GM12875 (cell line): ENCODE measurements at regions not wholly inside any gene's neighbourhood (a gene's known extent, or its start where the extent isn't known, plus 50 kb on each side); places are given as distances from the start of the nearest gene placed in this dataset.

Experiments used
- H3K4me3 ChIP-seq: one replicate; pipeline ENCODE4 v1.5.1; 2011; ENCODE audit warnings: low read depth, low read length, control low read depth
- TF ChIP-seq, protein P1 (sequence below): IDR thresholded peaks from 2 replicates; pipeline ENCODE4 v1.5.1; 2011; ENCODE audit warnings: low read depth, mild to moderate bottlenecking, control low read depth, inconsistent platforms, low read length, moderate library complexity, borderline replicate concordance; ENCODE audit not compliant: insufficient read depth

GRCh38 chr15:47409038-47409437 is 308.3 kb upstream of the SEMA6D start:
- TF ChIP-seq, protein P1, sequence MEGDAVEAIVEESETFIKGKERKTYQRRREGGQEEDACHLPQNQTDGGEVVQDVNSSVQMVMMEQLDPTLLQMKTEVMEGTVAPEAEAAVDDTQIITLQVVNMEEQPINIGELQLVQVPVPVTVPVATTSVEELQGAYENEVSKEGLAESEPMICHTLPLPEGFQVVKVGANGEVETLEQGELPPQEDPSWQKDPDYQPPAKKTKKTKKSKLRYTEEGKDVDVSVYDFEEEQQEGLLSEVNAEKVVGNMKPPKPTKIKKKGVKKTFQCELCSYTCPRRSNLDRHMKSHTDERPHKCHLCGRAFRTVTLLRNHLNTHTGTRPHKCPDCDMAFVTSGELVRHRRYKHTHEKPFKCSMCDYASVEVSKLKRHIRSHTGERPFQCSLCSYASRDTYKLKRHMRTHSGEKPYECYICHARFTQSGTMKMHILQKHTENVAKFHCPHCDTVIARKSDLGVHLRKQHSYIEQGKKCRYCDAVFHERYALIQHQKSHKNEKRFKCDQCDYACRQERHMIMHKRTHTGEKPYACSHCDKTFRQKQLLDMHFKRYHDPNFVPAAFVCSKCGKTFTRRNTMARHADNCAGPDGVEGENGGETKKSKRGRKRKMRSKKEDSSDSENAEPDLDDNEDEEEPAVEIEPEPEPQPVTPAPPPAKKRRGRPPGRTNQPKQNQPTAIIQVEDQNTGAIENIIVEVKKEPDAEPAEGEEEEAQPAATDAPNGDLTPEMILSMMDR, result no peak
- no peak overlapping the region for H3K4me3 ChIP-seq

- H3K4me3 ChIP-seq, result no peak overlapping the region
- TF ChIP-seq, protein P1, result no peak
Measured at GRCh38 chr15:47409600-47409999, 307.7 kb upstream of the SEMA6D start.

DNA sequence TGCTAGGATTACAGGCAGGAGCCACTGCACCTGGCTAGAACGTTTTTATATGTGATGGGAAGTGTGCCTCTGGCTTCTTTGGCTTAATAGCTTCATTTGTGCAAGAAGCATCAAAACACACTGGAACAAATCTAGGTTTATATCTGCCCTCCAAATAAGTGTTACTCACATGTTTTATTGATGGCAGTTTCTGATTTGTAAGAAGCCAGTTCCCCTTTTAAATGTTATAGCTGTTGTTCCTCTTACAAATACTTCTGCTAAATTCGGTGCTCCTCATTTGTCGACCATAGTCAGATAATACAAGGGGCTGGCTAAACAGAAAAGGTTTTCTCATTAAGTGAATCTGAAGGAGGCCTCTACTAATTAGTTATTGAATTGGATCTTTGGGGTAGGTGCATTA is 307.1 kb upstream of the SEMA6D start:
- TF ChIP-seq, protein P1, result no peak

GRCh38 chr15:47411733-47412132 is 305.6 kb upstream of the SEMA6D start:
- H3K4me3 ChIP-seq, result no peak overlapping the region
- TF ChIP-seq, protein P1, result no peak

More for the DNA sequence above, 307.1 kb upstream of the SEMA6D start:
- no peak overlapping the region for H3K4me3 ChIP-seq

DNA sequence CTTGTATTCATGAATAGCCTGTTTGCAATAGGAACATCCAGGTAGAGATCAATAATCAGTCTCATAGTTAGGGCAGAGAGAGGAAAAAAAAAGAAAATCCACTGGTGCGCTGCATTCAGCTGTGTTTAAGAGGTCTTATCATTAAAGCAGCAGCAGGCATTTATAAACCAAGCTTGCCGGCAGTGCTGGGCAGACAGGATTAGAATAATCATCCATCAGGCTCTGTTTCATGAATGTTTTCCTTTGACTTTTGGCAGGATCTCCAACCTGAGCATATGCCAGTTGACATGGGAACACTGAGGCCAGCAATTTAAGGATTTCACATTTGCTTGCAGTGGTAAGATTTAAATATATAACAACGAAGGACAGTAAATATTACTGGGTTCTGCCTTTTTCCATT is 305.2 kb upstream of the SEMA6D start:
- TF ChIP-seq, protein P1, result no peak
- H3K4me3 ChIP-seq, result no peak overlapping the region

GRCh38 chr15:47412802-47413201 is 304.5 kb upstream of the SEMA6D start:
- TF ChIP-seq, protein P1, result no peak
- no peak overlapping the region for H3K4me3 ChIP-seq

GRCh38 chr15:47414207-47414606 is 303.1 kb upstream of the SEMA6D start:
- no peak overlapping the region for H3K4me3 ChIP-seq
- TF ChIP-seq, protein P1, result no peak
